GM23338 (cell line): ENCODE measurements at regions not wholly inside any gene's neighbourhood (a gene's known extent, or its start where the extent isn't known, plus 50 kb on each side); places are given as distances from the start of the nearest gene placed in this dataset.

Source experiments
- ATAC-seq: fragments of 200-7000 bp; cut with Tn5 transposase; 3 replicates; pipeline ENCODE4 v1.9.1; 2020
- DNase-seq: peaks from one replicate; pipeline ENCODE4 v3.0.0-alpha.2; 2015; ENCODE audit warnings: low spot score
- H2AFZ ChIP-seq: fragments of 200-600 bp; sonication (generic); 2 replicates; pipeline ENCODE4 v1.8.0; 2016; ENCODE audit warnings: antibody characterized with exemption, mild to moderate bottlenecking, moderate library complexity
- H3F3A ChIP-seq: fragments of 200-600 bp; sonication (generic); replicated peaks from 2 replicates; pipeline ENCODE4 v1.8.0; 2017; ENCODE audit warnings: antibody characterized with exemption, mixed run types, low read depth
- H3K27ac ChIP-seq: fragments of 200-600 bp; sonication (generic); 2 replicates; pipeline ENCODE4 v1.6.1; 2016; ENCODE audit warnings: low read depth
- H3K27me3 ChIP-seq: fragments of 200-600 bp; sonication (generic); 2 replicates; pipeline ENCODE4 v1.8.0; 2016; ENCODE audit warnings: mild to moderate bottlenecking, mixed run types, moderate library complexity; ENCODE audit not compliant: insufficient read depth
- H3K36me3 ChIP-seq: fragments of 200-600 bp; sonication (generic); 2 replicates; pipeline ENCODE4 v1.8.0; 2016; ENCODE audit warnings: mild to moderate bottlenecking; ENCODE audit not compliant: insufficient read depth
- H3K4me1 ChIP-seq: fragments of 200-600 bp; sonication (generic); 2 replicates; pipeline ENCODE4 v1.8.0; 2016; ENCODE audit warnings: mild to moderate bottlenecking, moderate library complexity; ENCODE audit not compliant: insufficient read depth
- H3K4me2 ChIP-seq: fragments of 200-600 bp; sonication (generic); 2 replicates; pipeline ENCODE4 v1.7.1; 2017; ENCODE audit warnings: mixed run types
- H3K4me3 ChIP-seq: fragments of 200-600 bp; sonication (generic); 2 replicates; pipeline ENCODE4 v1.6.1; 2016; ENCODE audit warnings: mixed run types
- H3K79me2 ChIP-seq: fragments of 200-600 bp; sonication (generic); replicated peaks from 2 replicates; pipeline ENCODE4 v1.8.0; 2017; ENCODE audit warnings: mild to moderate bottlenecking; ENCODE audit not compliant: insufficient read depth
- H3K9me2 ChIP-seq: fragments of 200-600 bp; sonication (generic); 2 replicates; pipeline ENCODE4 v1.8.0; 2017; ENCODE audit not compliant: insufficient read depth
- H4K20me1 ChIP-seq: fragments of 200-600 bp; sonication (generic); replicated peaks from 2 replicates; pipeline ENCODE4 v1.8.0; 2017; ENCODE audit warnings: mild to moderate bottlenecking; ENCODE audit not compliant: insufficient read depth
- H3K27ac Mint-ChIP-seq: 2 replicates; pipeline ENCODE4 v1.8.0; 2020; ENCODE audit warnings: inconsistent platforms, mild to moderate bottlenecking, moderate library complexity, mixed read lengths
- H3K27me3 Mint-ChIP-seq: 3 replicates; pipeline ENCODE4 v1.8.0; 2022; ENCODE audit warnings: low read depth, mild to moderate bottlenecking, moderate library complexity, mixed read lengths, inconsistent platforms; ENCODE audit not compliant: insufficient read depth, poor library complexity
- H3K36me3 Mint-ChIP-seq: 3 replicates; pipeline ENCODE4 v1.8.0; 2021; ENCODE audit warnings: low read depth, mild to moderate bottlenecking, inconsistent platforms, moderate library complexity, mixed read lengths
- H3K4me1 Mint-ChIP-seq: 3 replicates; pipeline ENCODE4 v1.8.0; 2020; ENCODE audit warnings: mild to moderate bottlenecking, inconsistent platforms, mixed read lengths
- H3K4me3 Mint-ChIP-seq: 3 replicates; pipeline ENCODE4 v1.8.0; 2021; ENCODE audit warnings: moderate library complexity, mild to moderate bottlenecking, inconsistent platforms, mixed read lengths
- H3K9me3 Mint-ChIP-seq: 3 replicates; pipeline ENCODE4 v1.8.0; 2020; ENCODE audit warnings: moderate library complexity, mild to moderate bottlenecking, inconsistent platforms, mixed read lengths
- EZH2 ChIP-seq: fragments of 200-600 bp; sonication (generic); IDR thresholded peaks from one replicate; pipeline ENCODE4 v1.8.0; 2017; ENCODE audit warnings: antibody characterized with exemption, mild to moderate bottlenecking, low read depth; ENCODE audit not compliant: unreplicated experiment
- EZH2phosphoT487 ChIP-seq: fragments of 200-600 bp; sonication (generic); IDR thresholded peaks from one replicate; pipeline ENCODE4 v1.8.1; 2018; ENCODE audit warnings: antibody characterized with exemption; ENCODE audit not compliant: unreplicated experiment
- NANOG ChIP-seq: IDR thresholded peaks from 2 replicates; pipeline ENCODE4 v1.6.1; 2016; ENCODE audit warnings: antibody characterized with exemption, borderline replicate concordance
- POLR2AphosphoS5 ChIP-seq: IDR thresholded peaks from 2 replicates; pipeline ENCODE4 v1.6.1; 2016; ENCODE audit warnings: antibody characterized with exemption, low read depth
- ZNF114 ChIP-seq: fragments of 250-450 bp; sonication (Bioruptor Pico); IDR thresholded peaks from 2 replicates; pipeline ENCODE4 v1.5.0; 2020; ENCODE audit warnings: mild to moderate bottlenecking, moderate library complexity
- TF ChIP-seq, protein P1 (sequence below): fragments of 250-450 bp; sonication (Bioruptor Pico); IDR thresholded peaks from 2 replicates; pipeline ENCODE4 v1.5.0; 2020; ENCODE audit warnings: mild to moderate bottlenecking, moderate library complexity

DNA sequence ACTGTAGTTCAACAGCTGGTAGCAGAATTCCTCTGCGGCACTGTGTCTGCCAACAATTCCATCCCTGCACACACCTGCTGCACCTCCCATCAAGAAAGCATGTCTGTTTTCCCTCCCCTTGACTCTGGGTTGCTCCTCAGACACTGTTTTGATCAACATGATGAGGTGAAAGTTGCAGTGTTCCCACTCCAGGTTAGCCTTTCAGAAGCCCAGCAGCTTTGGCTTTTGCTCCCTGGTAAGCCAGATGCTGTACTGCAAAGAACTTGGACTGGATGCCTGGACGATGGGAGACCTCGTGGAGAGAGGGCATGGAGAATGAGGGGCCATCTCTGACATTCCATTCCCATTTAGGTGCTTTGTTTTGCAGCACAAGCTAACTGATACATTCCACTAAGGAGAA lies 79.1 kb upstream of the MAFB start (continued):
- TF ChIP-seq, protein P1, sequence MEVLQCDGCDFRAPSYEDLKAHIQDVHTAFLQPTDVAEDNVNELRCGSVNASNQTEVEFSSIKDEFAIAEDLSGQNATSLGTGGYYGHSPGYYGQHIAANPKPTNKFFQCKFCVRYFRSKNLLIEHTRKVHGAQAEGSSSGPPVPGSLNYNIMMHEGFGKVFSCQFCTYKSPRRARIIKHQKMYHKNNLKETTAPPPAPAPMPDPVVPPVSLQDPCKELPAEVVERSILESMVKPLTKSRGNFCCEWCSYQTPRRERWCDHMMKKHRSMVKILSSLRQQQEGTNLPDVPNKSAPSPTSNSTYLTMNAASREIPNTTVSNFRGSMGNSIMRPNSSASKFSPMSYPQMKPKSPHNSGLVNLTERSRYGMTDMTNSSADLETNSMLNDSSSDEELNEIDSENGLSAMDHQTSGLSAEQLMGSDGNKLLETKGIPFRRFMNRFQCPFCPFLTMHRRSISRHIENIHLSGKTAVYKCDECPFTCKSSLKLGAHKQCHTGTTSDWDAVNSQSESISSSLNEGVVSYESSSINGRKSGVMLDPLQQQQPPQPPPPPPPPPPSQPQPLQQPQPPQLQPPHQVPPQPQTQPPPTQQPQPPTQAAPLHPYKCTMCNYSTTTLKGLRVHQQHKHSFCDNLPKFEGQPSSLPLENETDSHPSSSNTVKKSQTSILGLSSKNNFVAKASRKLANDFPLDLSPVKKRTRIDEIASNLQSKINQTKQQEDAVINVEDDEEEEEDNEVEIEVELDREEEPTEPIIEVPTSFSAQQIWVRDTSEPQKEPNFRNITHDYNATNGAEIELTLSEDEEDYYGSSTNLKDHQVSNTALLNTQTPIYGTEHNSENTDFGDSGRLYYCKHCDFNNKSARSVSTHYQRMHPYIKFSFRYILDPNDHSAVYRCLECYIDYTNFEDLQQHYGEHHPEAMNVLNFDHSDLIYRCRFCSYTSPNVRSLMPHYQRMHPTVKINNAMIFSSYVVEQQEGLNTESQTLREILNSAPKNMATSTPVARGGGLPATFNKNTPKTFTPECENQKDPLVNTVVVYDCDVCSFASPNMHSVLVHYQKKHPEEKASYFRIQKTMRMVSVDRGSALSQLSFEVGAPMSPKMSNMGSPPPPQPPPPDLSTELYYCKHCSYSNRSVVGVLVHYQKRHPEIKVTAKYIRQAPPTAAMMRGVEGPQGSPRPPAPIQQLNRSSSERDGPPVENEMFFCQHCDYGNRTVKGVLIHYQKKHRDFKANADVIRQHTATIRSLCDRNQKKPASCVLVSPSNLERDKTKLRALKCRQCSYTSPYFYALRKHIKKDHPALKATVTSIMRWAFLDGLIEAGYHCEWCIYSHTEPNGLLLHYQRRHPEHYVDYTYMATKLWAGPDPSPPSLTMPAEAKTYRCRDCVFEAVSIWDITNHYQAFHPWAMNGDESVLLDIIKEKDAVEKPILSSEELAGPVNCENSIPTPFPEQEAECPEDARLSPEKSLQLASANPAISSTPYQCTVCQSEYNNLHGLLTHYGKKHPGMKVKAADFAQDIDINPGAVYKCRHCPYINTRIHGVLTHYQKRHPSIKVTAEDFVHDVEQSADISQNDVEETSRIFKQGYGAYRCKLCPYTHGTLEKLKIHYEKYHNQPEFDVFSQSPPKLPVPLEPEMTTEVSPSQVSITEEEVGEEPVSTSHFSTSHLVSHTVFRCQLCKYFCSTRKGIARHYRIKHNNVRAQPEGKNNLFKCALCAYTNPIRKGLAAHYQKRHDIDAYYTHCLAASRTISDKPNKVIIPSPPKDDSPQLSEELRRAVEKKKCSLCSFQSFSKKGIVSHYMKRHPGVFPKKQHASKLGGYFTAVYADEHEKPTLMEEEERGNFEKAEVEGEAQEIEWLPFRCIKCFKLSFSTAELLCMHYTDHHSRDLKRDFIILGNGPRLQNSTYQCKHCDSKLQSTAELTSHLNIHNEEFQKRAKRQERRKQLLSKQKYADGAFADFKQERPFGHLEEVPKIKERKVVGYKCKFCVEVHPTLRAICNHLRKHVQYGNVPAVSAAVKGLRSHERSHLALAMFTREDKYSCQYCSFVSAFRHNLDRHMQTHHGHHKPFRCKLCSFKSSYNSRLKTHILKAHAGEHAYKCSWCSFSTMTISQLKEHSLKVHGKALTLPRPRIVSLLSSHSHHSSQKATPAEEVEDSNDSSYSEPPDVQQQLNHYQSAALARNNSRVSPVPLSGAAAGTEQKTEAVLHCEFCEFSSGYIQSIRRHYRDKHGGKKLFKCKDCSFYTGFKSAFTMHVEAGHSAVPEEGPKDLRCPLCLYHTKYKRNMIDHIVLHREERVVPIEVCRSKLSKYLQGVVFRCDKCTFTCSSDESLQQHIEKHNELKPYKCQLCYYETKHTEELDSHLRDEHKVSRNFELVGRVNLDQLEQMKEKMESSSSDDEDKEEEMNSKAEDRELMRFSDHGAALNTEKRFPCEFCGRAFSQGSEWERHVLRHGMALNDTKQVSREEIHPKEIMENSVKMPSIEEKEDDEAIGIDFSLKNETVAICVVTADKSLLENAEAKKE (CRISPR knock-in tag) = no peak
- TF ChIP-seq EZH2 (no peak), NANOG (no peak), POLR2AphosphoS5 (no peak), ZNF114 (CRISPR knock-in tag) (no peak), EZH2phosphoT487 (no peak)

DNA sequence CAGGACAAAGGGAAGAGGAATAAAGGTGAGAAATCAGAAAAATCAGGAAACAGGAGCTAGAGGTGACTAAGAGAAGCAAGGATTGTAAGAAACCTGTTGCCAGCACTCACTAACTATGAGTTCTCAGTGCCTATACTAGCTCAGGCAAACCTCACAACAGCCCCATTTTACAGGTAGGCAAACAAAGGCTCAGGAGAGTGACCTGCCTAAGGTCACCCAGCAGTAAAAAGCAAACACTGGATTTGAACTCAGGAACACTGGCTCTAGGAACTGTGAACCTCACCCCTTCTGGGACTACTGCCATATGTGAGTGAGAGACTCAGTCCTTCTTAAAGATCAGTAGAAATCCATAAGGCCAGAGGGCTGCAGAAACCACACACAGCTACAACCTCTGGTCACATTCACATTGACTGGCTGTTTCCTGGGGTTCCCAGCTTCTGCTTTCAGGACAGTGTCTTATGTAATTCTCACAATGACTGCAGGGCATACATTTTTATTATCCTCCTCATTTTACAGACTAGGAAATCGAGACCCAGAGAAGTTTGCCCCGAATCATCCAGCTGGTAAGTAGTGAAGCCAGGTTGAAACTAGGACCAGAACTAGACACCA lies 80.7 kb upstream of the MAFB start:
- no peak for DNase-seq
- Histone ChIP-seq H4K20me1 (no peaks in the 10 kb centered on the region), H2AFZ (peak overlapping the region; percentile 14; the same call in 1 of the 2 replicates), H3K4me1 (peaks cover 12% of the 10 kb centered on the region), H3K9me2 (no peaks in the 10 kb centered on the region), H3K79me2 (no peaks in the 10 kb centered on the region), H3K4me3 (no peak overlapping the region), H3K4me2 (no peak overlapping the region), H3K27me3 (no peaks in the 10 kb centered on the region), H3F3A (no peaks in the 10 kb centered on the region), H3K27ac (no peak overlapping the region), H3K36me3 (no peaks in the 10 kb centered on the region)
- no peak for TF ChIP-seq NANOG
- peaks cover 13% of the 10 kb centered on the region for H3K4me1 Mint-ChIP-seq
- peaks cover 4% of the 10 kb centered on the region for H3K27me3 Mint-ChIP-seq
- no peak overlapping the region for H3K4me3 Mint-ChIP-seq
- H3K27ac Mint-ChIP-seq = no peak overlapping the region; the same call in 1 of the 2 replicates
- H3K36me3 Mint-ChIP-seq = no peaks in the 10 kb centered on the region
- no peaks in the 10 kb centered on the region for H3K9me3 Mint-ChIP-seq
- ATAC-seq = no peak
